HG02610 (cell line): ENCODE measurements at regions not wholly inside any gene's neighbourhood (a gene's known extent, or its start where the extent isn't known, plus 50 kb on each side); places are given as distances from the start of the nearest gene placed in this dataset.
"Not testable (repeated sequence)": the region's sequence is repeated elsewhere in the genome, so short reads cannot be mapped to it uniquely, and the experiment has no call there.

Experiments
- ATAC-seq: cut with Tn5 transposase; IDR thresholded peaks from one replicate; pipeline ENCODE4 v1.9.1; 2021; ENCODE audit warnings: mild to moderate bottlenecking, moderate library complexity; ENCODE audit not compliant: unreplicated experiment

GRCh38 chr7:91397612-91398011, 133.4 kb downstream of the FZD1 start:
- ATAC-seq: no peak

- no peak for ATAC-seq
Measured at GRCh38 chr7:91398341-91398740, 134.1 kb downstream of the FZD1 start.

- no peak for ATAC-seq
Measured at GRCh38 chr7:91405092-91405788, 141.0 kb downstream of the FZD1 start.

GRCh38 chr7:91405873-91406272, 141.6 kb downstream of the FZD1 start:
- ATAC-seq: not testable (repeated sequence)

GRCh38 chr7:91407942-91408341, 143.7 kb downstream of the FZD1 start:
- no peak for ATAC-seq

GRCh38 chr7:91408388-91409154, 144.3 kb downstream of the FZD1 start:
- ATAC-seq: no peak

- no peak for ATAC-seq
Measured at GRCh38 chr7:91411060-91411459, 146.8 kb downstream of the FZD1 start.

- ATAC-seq: no peak
Measured at GRCh38 chr7:91412298-91412697, 148.1 kb downstream of the FZD1 start.

GRCh38 chr7:91414734-91415133, 150.5 kb downstream of the FZD1 start:
- no peak for ATAC-seq

GRCh38 chr7:91416155-91416865, 152.1 kb downstream of the FZD1 start:
- no peak for ATAC-seq

- ATAC-seq: no peak
Measured at GRCh38 chr7:91420606-91421005, 156.4 kb downstream of the FZD1 start.

- no peak for ATAC-seq
Measured at GRCh38 chr7:91421018-91421417, 156.8 kb downstream of the FZD1 start.

GRCh38 chr7:91424371-91424770, 160.1 kb downstream of the FZD1 start:
- ATAC-seq: no peak

GRCh38 chr7:91425149-91425548, 160.9 kb downstream of the FZD1 start:
- no peak for ATAC-seq

- ATAC-seq: no peak
Measured at GRCh38 chr7:91427051-91427450, 162.8 kb downstream of the FZD1 start.

GRCh38 chr7:91431601-91432000, 167.4 kb downstream of the FZD1 start:
- ATAC-seq: no peak

- no peak for ATAC-seq
Measured at GRCh38 chr7:91434836-91435235, 170.6 kb downstream of the FZD1 start.

GRCh38 chr7:91435381-91436059, 171.3 kb downstream of the FZD1 start:
- ATAC-seq: no peak

- no peak for ATAC-seq
Measured at GRCh38 chr7:91436655-91437054, 172.4 kb downstream of the FZD1 start.

GRCh38 chr7:91440198-91440597, 176.0 kb downstream of the FZD1 start:
- ATAC-seq: not testable (repeated sequence)

GRCh38 chr7:91443862-91444261, 179.6 kb downstream of the FZD1 start:
- no peak for ATAC-seq
